H1 (cell line): ENCODE measurements at regions not wholly inside any gene's neighbourhood (a gene's known extent, or its start where the extent isn't known, plus 50 kb on each side); places are given as distances from the start of the nearest gene placed in this dataset.

Source experiments
- CTCF ChIA-PET: fragments of 300-600 bp; sonication (Branson Sonifier 250); formaldehyde crosslinking; loops from one replicate; lab custom pipeline; 2021; ENCODE audit not compliant: partially characterized antibody; lab: Charles Lee
- POLR2A ChIA-PET: fragments of 300-600 bp; sonication (Branson Sonifier 250); formaldehyde crosslinking; loops from one replicate; lab custom pipeline; 2021; ENCODE audit warnings: inconsistent platforms; ENCODE audit not compliant: partially characterized antibody; lab: Charles Lee
- DNase-seq, 2 experiments: peaks; one replicate each; pipeline versions ENCODE4 v3.0.0 to v3.0.0-alpha.2; 2010 to 2022; ENCODE audit warnings: low spot score in 2 of 2, low read depth in 1 of 2, mixed read lengths in 1 of 2
- FAIRE-seq: peaks from 2 replicates; lab custom pipeline; 2011; peaks lifted over from hg19 to GRCh38; lab: Jason Lieb, UNC
- H2AFZ ChIP-seq: 2 replicates; pipeline ENCODE4 v1.8.1; 2012; ENCODE audit warnings: low read length, inconsistent platforms
- H2AK5ac ChIP-seq: 2 replicates; pipeline ENCODE4 v1.6.1; 2013; ENCODE audit warnings: low read depth, low read length
- H2BK120ac ChIP-seq: replicated peaks from 2 replicates; pipeline ENCODE3; 2013; ENCODE audit warnings: low read depth, low read length, inconsistent platforms
- H2BK12ac ChIP-seq: 2 replicates; pipeline ENCODE4 v1.6.1; 2013; ENCODE audit warnings: low read depth, low read length
- H2BK15ac ChIP-seq: 2 replicates; pipeline ENCODE4 v1.6.1; 2013; ENCODE audit warnings: low read length
- H2BK20ac ChIP-seq: 2 replicates; pipeline ENCODE4 v1.6.1; 2013; ENCODE audit warnings: low read length
- H2BK5ac ChIP-seq: 2 replicates; pipeline ENCODE4 v1.6.1; 2013; ENCODE audit warnings: low read depth, low read length
- H3K14ac ChIP-seq: 2 replicates; pipeline ENCODE4 v1.6.1; 2013; ENCODE audit warnings: inconsistent platforms; ENCODE audit not compliant: insufficient read length
- H3K18ac ChIP-seq: 2 replicates; pipeline ENCODE4 v1.6.1; 2013; ENCODE audit warnings: low read length; ENCODE audit errors: extremely low read depth
- H3K23ac ChIP-seq: 2 replicates; pipeline ENCODE4 v1.6.1; 2013; ENCODE audit warnings: inconsistent platforms; ENCODE audit not compliant: insufficient read length
- H3K23me2 ChIP-seq: 2 replicates; pipeline ENCODE4 v1.6.1; 2013; ENCODE audit warnings: low read depth, low read length
- H3K27ac ChIP-seq: 2 replicates; pipeline ENCODE4 v1.6.1; 2011; ENCODE audit warnings: low read depth, low read length, inconsistent platforms
- H3K27me3 ChIP-seq, 4 experiments: replicated peaks in 1 of 4; 1 replicate in 1 of 4; 2 replicates in 3 of 4; pipeline versions ENCODE4 v1.6.1 to v1.8.1; 2011 to 2013; ENCODE audit warnings: low read length in 3 of 4, mild to moderate bottlenecking in 3 of 4, inconsistent platforms in 2 of 4, mixed read lengths in 2 of 4, moderate library complexity in 1 of 4; ENCODE audit not compliant: control insufficient read depth in 3 of 4, insufficient read depth in 3 of 4; ENCODE audit errors: extremely low read depth in 1 of 4
- H3K36me3 ChIP-seq, 4 experiments: 2 replicates each; pipeline versions ENCODE4 v1.6.1 to v1.8.1; 2011 to 2013; ENCODE audit warnings: mild to moderate bottlenecking in 4 of 4, low read length in 3 of 4, moderate library complexity in 2 of 4, control low read depth in 1 of 4, inconsistent platforms in 1 of 4; ENCODE audit not compliant: insufficient read depth in 4 of 4, control insufficient read depth in 2 of 4
- H3K4ac ChIP-seq: replicated peaks from 2 replicates; pipeline ENCODE3; 2013; ENCODE audit warnings: low read length, low read depth, mixed read lengths, inconsistent platforms; ENCODE audit not compliant: insufficient read length
- H3K4me1 ChIP-seq, 4 experiments: replicated peaks in 1 of 4; 1 replicate in 1 of 4; 2 replicates in 3 of 4; pipeline versions ENCODE4 v1.6.1 to v1.8.1; 2011 to 2013; ENCODE audit warnings: low read length in 3 of 4, inconsistent platforms in 2 of 4, mixed read lengths in 1 of 4; ENCODE audit not compliant: insufficient read depth in 4 of 4, control insufficient read depth in 3 of 4
- H3K4me2 ChIP-seq, 2 experiments: 2 replicates each; pipeline versions ENCODE4 v1.6.1 to v1.8.1; 2011 to 2013; ENCODE audit warnings: low read depth in 2 of 2, low read length in 2 of 2, control low read depth in 1 of 2, inconsistent platforms in 1 of 2, mild to moderate bottlenecking in 1 of 2; ENCODE audit not compliant: insufficient read depth in 1 of 2
- H3K4me3 ChIP-seq, 4 experiments: fragments of 200-600, 300-600 bp in 1 of 4; sonication (generic), shearing (Covaris generic), sonication (Bioruptor Twin) in 1 of 4; 2 replicates each; pipeline versions ENCODE4 v1.5.1 to v1.8.1; 2011 to 2016; ENCODE audit warnings: low read length in 4 of 4, low read depth in 3 of 4, control low read depth in 2 of 4, inconsistent platforms in 2 of 4, mild to moderate bottlenecking in 2 of 4, mixed read lengths in 1 of 4, moderate library complexity in 1 of 4; ENCODE audit not compliant: insufficient read depth in 2 of 4; ENCODE audit errors: extremely low read depth in 1 of 4
- H3K56ac ChIP-seq: replicated peaks from 2 replicates; pipeline ENCODE3; 2013; ENCODE audit warnings: low read depth, mild to moderate bottlenecking, mixed read lengths, low read length, inconsistent platforms; ENCODE audit not compliant: insufficient read length
- H3K79me1 ChIP-seq: 2 replicates; pipeline ENCODE4 v1.6.1; 2013; ENCODE audit warnings: low read depth, low read length, control low read depth
- H3K79me2 ChIP-seq, 2 experiments: 2 replicates each; pipeline versions ENCODE4 v1.6.1 to v1.8.1; 2012 to 2013; ENCODE audit warnings: low read length in 2 of 2, mild to moderate bottlenecking in 2 of 2, inconsistent platforms in 1 of 2; ENCODE audit not compliant: insufficient read depth in 2 of 2, control insufficient read depth in 1 of 2
- H3K9ac ChIP-seq, 4 experiments: replicated peaks in 1 of 4; 1 replicate in 1 of 4; 2 replicates in 3 of 4; pipeline versions ENCODE4 v1.6.1 to v1.8.1; 2011 to 2013; ENCODE audit warnings: low read depth in 3 of 4, low read length in 3 of 4, control low read depth in 2 of 4, mild to moderate bottlenecking in 2 of 4, moderate library complexity in 2 of 4, inconsistent platforms in 1 of 4; ENCODE audit errors: extremely low read depth in 1 of 4
- H3K9me3 ChIP-seq, 2 experiments: 2 replicates each; pipeline versions ENCODE4 v1.6.1 to v1.8.1; 2012 to 2013; ENCODE audit warnings: mild to moderate bottlenecking in 2 of 2, moderate library complexity in 2 of 2, control low read depth in 1 of 2, inconsistent platforms in 1 of 2, low read depth in 1 of 2, low read length in 1 of 2, mixed read lengths in 1 of 2; ENCODE audit not compliant: insufficient read depth in 2 of 2
- H4K20me1 ChIP-seq, 2 experiments: replicated peaks in 1 of 2; 2 replicates each; pipeline versions ENCODE3 to v1.8.1; 2011 to 2013; ENCODE audit warnings: inconsistent platforms in 2 of 2, low read length in 2 of 2, mild to moderate bottlenecking in 1 of 2; ENCODE audit not compliant: insufficient read depth in 2 of 2, control insufficient read depth in 1 of 2
- H4K5ac ChIP-seq: 2 replicates; pipeline ENCODE4 v1.6.1; 2013; ENCODE audit warnings: low read length, low read depth, mixed read lengths, inconsistent platforms; ENCODE audit not compliant: insufficient read length
- H4K8ac ChIP-seq: 2 replicates; pipeline ENCODE4 v1.8.0; 2013; ENCODE audit warnings: mild to moderate bottlenecking, moderate library complexity, low read length, inconsistent platforms; ENCODE audit not compliant: insufficient read depth; ENCODE audit errors: extremely low read depth
- H4K91ac ChIP-seq: replicated peaks from 2 replicates; pipeline ENCODE3; 2013; ENCODE audit warnings: low read length, mixed read lengths, inconsistent platforms; ENCODE audit not compliant: insufficient read length
- CBX5 ChIP-seq: fragments of 300-800, 300-1000 bp; sonication (generic); IDR thresholded peaks from 2 replicates; pipeline ENCODE4 v1.7.1; 2016; ENCODE audit warnings: antibody characterized with exemption, low read length, low read depth
- EZH2 ChIP-seq: fragments of 200-600 bp; sonication (generic); IDR thresholded peaks from 2 replicates; pipeline ENCODE4 v1.7.1; 2012; ENCODE audit warnings: low read depth, mild to moderate bottlenecking, moderate library complexity, low read length, inconsistent platforms; ENCODE audit not compliant: severe bottlenecking
- GTF2F1 ChIP-seq: IDR thresholded peaks from 2 replicates; pipeline ENCODE4 v1.6.1; 2012; ENCODE audit warnings: low read depth, low read length, improper control_type of control experiment, borderline replicate concordance
- HDAC2 ChIP-seq, 2 experiments: fragments of 300-600 bp in 1 of 2; sonication (generic) in 1 of 2; IDR thresholded peaks; 2 replicates each; pipeline ENCODE4 v1.6.1; 2011 to 2012; ENCODE audit warnings: low read depth in 2 of 2, low read length in 2 of 2, mild to moderate bottlenecking in 2 of 2, moderate library complexity in 2 of 2, borderline replicate concordance in 1 of 2, inconsistent platforms in 1 of 2
- NRF1 ChIP-seq: IDR thresholded peaks from 2 replicates; pipeline ENCODE4 v1.6.1; 2011; ENCODE audit warnings: mild to moderate bottlenecking, low read depth, low read length, improper control_type of control experiment
- RAD21 ChIP-seq, 2 experiments: IDR thresholded peaks in 1 of 2; conservative IDR thresholded peaks in 1 of 2; 2 replicates each; pipeline ENCODE4 v1.6.1; 2011; ENCODE audit warnings: low read depth in 2 of 2, low read length in 2 of 2, improper control_type of control experiment in 1 of 2, inconsistent platforms in 1 of 2, mild to moderate bottlenecking in 1 of 2, moderate library complexity in 1 of 2
- RBBP5 ChIP-seq: IDR thresholded peaks from 2 replicates; pipeline ENCODE4 v1.7.1; 2012; ENCODE audit warnings: low read depth, mild to moderate bottlenecking, inconsistent platforms, low read length, moderate library complexity, borderline replicate concordance
- SAP30 ChIP-seq: fragments of 300-600 bp; sonication (generic); IDR thresholded peaks from 2 replicates; pipeline ENCODE4 v1.7.1; 2012; ENCODE audit warnings: low read length, moderate library complexity, mild to moderate bottlenecking, inconsistent platforms; ENCODE audit not compliant: insufficient read depth, insufficient replicate concordance
- TEAD4 ChIP-seq: IDR thresholded peaks from 2 replicates; pipeline ENCODE4 v1.6.1; 2012; ENCODE audit warnings: low read depth, low read length, inconsistent platforms, mixed read lengths
- WGBS, 2 experiments: shearing (Covaris generic) in 1 of 2; methylation state at CpG; one replicate each; pipeline versions ENCODE4 v1.1.6 to v1.1.7; 2013 to 2015; ENCODE audit warnings: low lambda C conversion rate in 2 of 2, mixed read lengths in 2 of 2, inconsistent platforms in 1 of 2, low coverage in 1 of 2, missing lambda C conversion rate in 1 of 2; ENCODE audit not compliant: insufficient replicate concordance in 2 of 2, insufficient coverage in 1 of 2, insufficient read length in 1 of 2; ENCODE audit errors: extremely low coverage in 1 of 2, missing lambda C conversion rate in 1 of 2; 5-methylcytosine and 5-hydroxymethylcytosine counted together
- TF ChIP-seq, protein P1 (sequence below): IDR thresholded peaks from 2 replicates; pipeline ENCODE4 v1.6.1; 2012; ENCODE audit warnings: low read length, inconsistent platforms

GRCh38 chr5:117463881-117464570, 889.4 kb upstream of the SEMA6A start:
- Histone ChIP-seq H3K4me1 (no peaks in the 10 kb centered on the region), H3K4ac (no peak overlapping the region), H3K9me3 (no peaks in the 10 kb centered on the region), H2BK15ac (no peak overlapping the region), H3K27ac (no peak overlapping the region), H3K27me3 (no peaks in the 10 kb centered on the region), H2BK20ac (no peak overlapping the region), H3K4me3 (no peak overlapping the region), H2AK5ac (no peak overlapping the region), H4K5ac (no peak overlapping the region), H2BK120ac (no peak overlapping the region), H3K14ac (no peak overlapping the region), H3K23me2 (no peaks in the 10 kb centered on the region), H2BK12ac (no peak overlapping the region), H3K4me2 (no peak overlapping the region), H3K56ac (no peak overlapping the region), H3K9ac (no peak overlapping the region), H3K79me1 (no peaks in the 10 kb centered on the region), H3K36me3 (no peaks in the 10 kb centered on the region), H3K79me2 (no peaks in the 10 kb centered on the region), H4K91ac (no peak overlapping the region), H2BK5ac (no peak overlapping the region), H4K20me1 (no peaks in the 10 kb centered on the region), H3K18ac (no peak overlapping the region), H4K8ac (no peak overlapping the region), H3K23ac (no peak overlapping the region), H2AFZ (no peak overlapping the region)
- no peak for FAIRE-seq
- POLR2A ChIA-PET: no interaction called here
- DNase-seq: no peak
- WGBS, 2 experiments: 89% methylated on average over 3 of the region's 3 CpGs; no CpG with 5 or more reads in 1 of the 2 experiments
- CTCF ChIA-PET: interaction anchor here (1.3 kb wide), 1 partner anchor 8 kb away, joined by 3 read pairs; no protein-coding TSS in a partner anchor
- TF ChIP-seq EZH2 (no peak), SAP30 (no peak), RBBP5 (no peak), GTF2F1 (no peak), HDAC2 (IDR thresholded peaks at IDR 0.05; ENCODE audit: borderline replicate concordance in 1 of 2, low read depth in 2 of 2, low read length in 2 of 2) (no peak), NRF1 (no peak), RAD21 (IDR thresholded peaks at IDR 0.05 in 1 of 2, conservative IDR thresholded peaks at IDR 0.05 in 1 of 2; ENCODE audit: low read depth in 2 of 2, low read length in 2 of 2) (no peak), TEAD4 (no peak), CBX5 (no peak)
- TF ChIP-seq, protein P1, sequence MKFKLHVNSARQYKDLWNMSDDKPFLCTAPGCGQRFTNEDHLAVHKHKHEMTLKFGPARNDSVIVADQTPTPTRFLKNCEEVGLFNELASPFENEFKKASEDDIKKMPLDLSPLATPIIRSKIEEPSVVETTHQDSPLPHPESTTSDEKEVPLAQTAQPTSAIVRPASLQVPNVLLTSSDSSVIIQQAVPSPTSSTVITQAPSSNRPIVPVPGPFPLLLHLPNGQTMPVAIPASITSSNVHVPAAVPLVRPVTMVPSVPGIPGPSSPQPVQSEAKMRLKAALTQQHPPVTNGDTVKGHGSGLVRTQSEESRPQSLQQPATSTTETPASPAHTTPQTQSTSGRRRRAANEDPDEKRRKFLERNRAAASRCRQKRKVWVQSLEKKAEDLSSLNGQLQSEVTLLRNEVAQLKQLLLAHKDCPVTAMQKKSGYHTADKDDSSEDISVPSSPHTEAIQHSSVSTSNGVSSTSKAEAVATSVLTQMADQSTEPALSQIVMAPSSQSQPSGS: no peak
